ENCODE measurements at regions not wholly inside any gene's neighbourhood (a gene's known extent, or its start where the extent isn't known, plus 50 kb on each side); places are given as distances from the start of the nearest gene placed in this dataset.

- TF ChIP-seq TAF1 (IDR thresholded peaks at IDR 0.05; ENCODE audit: borderline replicate concordance, low read depth, low read length) (no peak), ATF3 (IDR thresholded peaks at IDR 0.05; ENCODE audit: borderline replicate concordance, extremely low read depth, low read depth, low read length) (no peak), JUNB (IDR thresholded peaks at IDR 0.05) (no peak), GABPA (IDR thresholded peaks at IDR 0.05; ENCODE audit: low read depth) (no peak)
These were observed 241.5 kb upstream of the NRIP1 start for GRCh38 chr21:15306271-15306670.
